ENCODE measurements at regions not wholly inside any gene's neighbourhood (a gene's known extent, or its start where the extent isn't known, plus 50 kb on each side); places are given as distances from the start of the nearest gene placed in this dataset.
"Not testable (repeated sequence)": the region's sequence is repeated elsewhere in the genome, so short reads cannot be mapped to it uniquely, and the experiment has no call there.

DNA sequence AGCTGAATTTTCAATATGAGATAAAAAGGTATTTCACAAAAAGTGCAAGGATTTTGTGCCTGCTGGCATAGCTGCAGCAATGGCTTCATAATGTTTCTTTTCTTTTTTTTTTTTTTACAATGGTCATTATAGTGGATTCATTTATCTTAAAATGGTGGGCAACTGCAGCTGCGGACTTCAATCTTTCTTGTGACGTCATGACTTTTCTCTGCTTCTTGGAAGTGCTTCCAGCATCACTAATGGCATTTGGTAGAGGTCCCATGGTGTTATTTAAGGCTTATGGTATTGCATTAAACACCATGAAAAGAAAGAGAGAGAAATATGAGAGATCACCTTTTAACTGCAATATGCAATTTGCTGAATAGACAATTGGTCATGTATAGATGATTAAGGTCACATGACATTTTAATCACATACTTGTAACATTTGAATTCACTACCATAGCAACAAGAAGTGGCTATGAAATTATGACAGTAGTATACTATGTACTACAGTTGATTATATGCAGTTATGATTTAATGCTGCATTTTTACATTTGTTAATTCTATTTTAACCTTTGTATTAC, 684.0 kb upstream of the AADAT start:
- no peak for DNase-seq

DNA sequence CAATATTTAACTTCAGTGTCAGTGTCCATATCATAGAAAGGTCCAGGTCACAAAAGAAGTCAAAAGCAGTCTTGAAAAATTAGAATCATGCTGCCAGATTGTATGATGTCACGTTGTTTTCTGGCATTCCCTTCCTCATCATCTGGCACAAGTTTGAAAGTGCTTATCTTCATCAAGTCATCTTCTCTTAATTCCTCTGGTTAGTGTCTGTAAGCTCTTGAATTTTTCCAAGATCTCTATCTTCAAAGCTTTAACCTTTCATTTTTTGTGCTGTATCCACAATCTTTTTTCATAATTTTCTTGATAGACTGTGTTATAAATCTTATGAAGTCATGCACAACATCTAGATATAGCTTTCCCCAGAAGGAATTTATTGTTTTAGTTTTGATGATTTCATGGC, 682.7 kb upstream of the AADAT start:
- no peak for DNase-seq

DNA sequence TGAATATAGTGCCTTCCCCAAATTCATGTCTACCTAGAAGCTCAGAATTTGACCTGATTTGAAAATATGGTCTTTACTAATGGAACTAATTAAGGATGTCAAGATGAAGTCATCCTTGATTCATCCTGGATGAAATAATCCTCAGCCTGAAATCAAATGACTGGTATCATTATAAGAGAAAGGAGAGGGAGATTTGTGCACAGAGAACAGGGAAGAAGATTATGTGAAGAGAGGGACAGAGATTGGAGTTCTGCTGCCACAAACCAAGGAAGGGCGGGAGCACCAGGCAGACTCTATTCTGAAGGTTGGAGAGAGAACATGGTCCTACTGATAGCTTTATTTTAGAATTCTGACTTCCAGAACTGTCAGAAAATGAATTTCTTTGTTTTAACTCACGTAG, 680.9 kb upstream of the AADAT start:
- DNase-seq, result no peak

DNA sequence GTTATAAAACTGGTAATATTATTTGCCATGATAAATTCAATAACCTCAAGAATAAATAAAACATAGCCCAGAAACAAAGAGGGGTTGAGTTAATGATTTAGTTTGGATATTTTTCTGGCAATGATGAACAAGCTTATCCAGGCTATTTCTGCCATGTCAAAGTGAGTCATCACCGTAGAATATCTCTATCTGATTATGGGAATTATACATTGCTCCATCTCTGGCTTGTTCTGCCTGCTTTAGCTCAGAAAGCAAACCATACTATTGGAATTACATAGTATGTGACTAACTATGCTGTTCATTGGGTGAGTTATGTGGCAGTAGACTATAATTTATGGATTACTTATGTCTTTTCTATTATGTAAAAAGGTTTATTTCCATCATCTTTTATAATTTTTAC, 680.1 kb upstream of the AADAT start:
- peak; percentile 25 for DNase-seq

DNA sequence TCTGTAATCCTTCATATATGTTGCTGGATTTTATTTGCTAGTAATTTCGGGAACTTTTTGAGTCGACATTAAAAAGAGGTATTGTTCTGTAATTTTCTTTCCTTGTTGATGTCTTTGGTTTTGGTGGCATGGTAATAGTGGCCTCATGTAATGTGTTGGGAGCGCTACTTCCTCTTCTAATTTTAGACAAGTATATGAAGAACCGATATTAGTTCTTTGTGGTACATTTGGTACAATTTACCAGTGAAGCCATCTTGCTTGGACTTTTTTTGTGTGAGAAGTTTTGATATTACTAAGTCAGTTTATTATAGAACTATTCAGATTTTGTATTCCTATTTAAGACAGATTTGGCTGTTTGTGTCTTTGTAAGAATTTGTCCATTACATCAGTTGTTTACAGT, 669.2 kb upstream of the AADAT start:
- no peak for DNase-seq

DNA sequence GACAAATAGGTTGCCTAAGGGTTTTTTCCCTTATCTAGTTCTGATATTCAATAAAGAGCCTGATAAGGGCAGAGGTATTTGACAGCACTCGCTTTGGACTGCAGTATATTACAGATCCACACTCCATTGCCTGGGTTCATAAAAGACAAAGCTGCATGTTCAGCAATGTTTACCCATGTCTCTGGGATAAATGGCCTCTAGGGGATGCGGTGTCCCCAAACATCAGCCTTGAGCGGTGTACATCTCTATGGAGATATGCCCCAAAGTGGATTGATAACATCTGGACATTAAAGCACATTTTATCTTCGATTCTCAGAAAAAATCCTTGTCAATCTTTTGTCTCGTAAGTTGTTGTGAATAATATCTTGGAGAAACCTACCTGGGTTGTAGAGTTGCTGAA, 660.8 kb upstream of the AADAT start:
- DNase-seq, result no peak

DNA sequence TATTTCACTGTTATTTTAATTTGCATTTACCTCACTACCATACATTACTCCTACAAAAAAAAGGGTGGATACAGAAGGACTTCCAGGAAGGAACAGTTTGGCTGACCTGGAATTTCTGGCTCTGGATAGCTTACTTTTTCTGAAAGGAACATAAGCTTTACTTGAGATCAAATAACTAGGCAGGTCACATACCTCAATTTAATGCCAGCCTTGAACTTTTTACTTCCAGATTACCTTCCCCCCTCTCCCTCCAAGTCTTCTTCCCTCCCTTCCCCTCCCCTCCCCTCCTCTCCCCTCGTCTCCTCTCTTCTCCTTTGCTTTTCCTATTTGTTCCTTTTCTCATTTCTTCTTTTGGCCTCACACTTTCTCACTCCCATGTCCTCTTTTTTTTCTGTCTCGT, 659.2 kb upstream of the AADAT start:
- DNase-seq, result no peak

DNA sequence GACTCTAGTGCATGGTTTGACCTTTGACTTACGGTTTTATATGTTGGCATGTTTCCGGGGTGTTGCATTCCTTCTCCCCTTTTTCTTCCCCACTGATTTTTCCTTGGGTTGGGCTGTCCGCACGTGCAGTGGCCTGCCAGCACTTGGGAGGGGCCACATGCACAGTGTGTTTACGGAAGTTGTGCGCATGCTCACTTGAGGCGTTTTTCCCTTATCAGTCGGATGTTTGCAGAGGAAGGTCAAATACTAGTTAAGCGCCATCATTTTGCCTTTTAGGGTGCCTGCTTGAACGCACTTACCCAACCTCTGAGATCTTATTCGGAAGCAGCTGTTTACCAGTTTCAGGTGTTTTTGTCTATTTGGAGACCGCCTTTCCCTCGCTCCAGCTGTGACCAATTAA, 653.9 kb upstream of the AADAT start:
- DNase-seq, result no peak

DNA sequence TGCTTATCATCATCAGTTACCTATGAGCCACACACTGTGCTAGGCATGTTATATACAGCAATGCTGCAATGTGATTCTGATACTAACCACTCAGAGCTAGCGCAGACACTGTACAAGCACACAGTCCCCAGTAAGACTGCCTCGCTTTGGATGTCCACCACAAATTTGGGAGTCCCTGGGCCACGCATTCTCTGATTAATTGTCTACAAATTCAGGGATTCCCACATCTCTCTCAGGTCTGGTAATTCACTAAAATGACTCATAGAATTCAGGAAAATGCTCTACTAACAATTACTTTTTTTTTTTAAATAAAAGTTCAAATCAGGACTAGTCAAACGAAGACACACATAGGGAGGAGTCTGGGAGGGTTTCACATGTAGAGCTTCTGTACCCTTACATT, 652.1 kb upstream of the AADAT start:
- peak; percentile 28 for DNase-seq

DNA sequence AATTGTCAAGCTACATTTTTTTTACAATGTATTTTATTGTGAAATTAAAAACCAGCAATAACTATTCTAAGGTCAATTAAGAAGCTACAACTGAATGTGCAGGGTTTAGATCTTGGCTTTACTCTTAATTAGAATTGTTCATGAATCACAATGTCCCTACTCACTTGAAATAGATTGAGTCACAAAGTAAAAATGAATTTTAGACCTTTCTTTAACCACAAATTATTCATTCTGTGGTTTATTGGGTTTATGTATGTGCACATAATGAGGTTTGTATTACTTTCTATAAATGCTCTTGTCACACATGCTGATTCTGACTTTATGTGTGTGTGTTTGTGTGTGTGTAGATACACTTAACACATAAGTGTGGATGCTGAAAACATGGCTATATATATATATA, 647.0 kb upstream of the AADAT start:
- DNase-seq, result peak; percentile 54

DNA sequence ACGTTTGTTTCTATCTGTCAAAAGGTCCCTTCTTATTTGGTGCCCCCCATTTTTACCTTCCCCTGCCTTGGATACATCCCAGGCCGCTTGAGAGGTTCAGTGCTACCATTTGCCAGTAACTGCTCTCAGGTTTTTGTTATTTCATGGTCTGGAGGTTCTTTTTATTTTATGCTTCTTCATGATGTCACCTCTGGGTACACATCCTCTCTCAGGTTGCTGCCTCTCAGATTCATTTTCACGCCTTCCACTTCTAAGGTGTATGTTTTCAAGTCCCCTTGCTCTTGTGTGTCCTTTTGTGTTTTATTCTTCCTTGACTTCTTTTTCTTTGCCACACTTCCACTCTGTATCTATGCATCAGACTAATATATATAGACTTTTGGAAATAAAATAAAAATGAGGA, 640.1 kb upstream of the AADAT start:
- no peak for DNase-seq

DNA sequence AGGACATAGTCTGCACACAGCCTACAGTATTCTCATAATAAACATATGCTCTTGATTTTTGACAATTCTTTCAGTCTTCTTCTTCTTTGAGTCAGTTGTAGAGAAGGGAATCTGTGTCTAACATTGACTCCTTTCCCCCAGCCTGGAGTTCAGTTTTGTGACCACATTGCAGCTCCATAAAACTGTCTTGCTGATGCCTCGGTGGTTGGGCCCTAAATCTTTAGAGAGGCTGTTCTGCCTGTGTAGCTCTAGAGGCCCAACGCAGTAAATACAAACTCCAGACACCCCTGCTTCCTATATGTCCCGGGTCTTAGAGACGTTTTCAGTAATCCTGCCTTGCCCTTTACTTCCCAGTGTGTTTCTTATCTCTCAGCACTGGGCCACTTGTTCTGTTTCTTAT, 639.5 kb upstream of the AADAT start:
- no peak for DNase-seq

DNA sequence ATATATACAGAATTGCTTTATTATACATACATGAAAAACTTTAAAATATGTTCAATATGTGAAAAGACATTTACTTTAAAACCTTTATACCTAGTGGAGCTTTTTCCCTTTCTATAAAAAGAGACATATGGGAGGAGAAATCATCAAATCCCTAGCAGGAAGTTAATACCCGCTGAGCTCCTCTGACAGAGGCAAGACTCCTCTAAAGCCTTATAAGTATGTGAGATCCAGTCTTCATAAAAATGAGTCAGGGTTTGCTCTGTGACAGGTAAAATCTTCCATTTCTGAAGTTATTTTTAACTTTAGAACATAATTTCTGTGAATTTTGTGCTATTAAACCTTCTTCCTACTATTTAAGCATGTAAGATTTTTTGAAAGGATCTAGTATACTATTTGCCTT, 634.4 kb upstream of the AADAT start:
- DNase-seq, result no peak

DNA sequence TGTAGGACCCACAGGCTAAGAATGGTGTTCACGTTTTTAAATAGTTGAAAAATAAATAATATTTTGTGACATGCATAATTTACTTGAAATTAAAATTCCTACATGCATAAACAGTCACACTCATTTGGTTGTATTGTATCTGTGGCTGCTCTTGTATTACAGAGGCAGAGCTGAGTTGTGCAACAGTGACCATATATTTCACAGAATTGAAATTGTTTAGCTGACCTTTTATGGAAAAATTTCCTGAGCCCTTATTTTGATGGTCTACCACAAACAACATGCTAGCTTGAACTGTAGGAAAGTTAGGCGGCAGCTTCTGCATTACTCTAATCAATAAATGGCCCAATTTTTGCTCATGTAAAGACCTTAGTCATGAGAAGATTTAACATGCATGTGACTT, 633.4 kb upstream of the AADAT start:
- no peak for DNase-seq

DNA sequence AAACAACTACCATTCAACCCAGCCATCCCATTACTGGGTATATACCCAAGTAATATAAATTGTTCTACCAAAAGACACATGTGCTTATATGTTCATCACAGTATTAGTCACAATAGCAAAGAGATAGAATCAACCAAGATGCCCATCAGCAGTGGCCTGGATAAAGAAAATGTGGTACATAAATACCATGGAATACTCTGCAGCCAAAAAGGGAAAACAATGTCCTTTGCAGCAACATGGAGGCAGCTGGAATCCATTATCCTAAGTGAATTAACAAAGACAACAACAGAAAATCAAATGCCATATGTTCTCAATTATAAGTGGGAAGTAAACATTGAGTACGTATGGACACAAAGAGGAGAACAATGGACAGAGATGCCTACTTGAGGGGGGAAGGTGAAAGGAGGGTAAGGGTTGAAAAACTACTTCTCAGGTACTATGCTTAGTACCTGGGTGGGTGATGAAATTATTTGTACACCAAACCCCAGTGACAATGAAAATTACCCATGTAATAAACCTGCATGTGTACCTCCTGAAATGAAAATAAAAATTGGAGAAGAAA, 632.1 kb upstream of the AADAT start:
- DNase-seq, result no peak

DNA sequence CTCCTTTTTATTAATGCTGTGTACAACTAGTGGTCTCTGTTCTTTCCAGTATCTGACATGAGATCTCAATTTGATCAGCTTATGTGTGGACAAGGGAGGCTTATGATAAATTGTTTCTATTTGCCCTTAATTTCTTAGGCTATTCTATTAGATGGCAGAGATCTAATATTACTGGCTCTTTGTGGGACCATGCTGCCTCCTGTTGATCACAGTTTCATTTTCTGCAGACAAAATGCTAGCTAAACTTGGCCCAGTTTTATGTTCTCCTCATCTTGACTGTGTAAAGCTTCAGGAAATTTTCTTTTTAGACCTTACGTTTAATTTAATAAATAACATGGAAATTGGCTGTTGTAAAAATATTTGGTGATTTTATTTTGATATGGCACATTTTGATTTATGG, 627.1 kb upstream of the AADAT start:
- DNase-seq, result no peak

DNA sequence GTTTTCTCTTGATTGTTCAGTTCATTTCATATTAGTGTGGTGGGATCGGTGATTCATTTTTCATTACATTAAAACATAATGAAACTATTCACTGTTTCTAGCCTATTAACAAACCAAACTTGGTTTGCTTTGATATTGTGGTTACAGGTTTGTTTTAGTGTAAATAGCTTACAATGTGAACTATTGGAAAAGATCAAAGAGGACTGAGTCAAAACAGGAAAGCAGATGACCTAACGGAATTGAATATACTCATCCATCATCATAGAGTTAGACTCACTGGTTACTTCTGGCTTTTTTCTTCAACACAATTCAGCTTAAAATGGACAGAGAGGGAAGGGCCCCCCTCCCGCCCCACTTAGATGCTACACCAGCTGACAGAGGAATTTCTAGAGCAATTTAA, 616.2 kb upstream of the AADAT start:
- no peak for DNase-seq

DNA sequence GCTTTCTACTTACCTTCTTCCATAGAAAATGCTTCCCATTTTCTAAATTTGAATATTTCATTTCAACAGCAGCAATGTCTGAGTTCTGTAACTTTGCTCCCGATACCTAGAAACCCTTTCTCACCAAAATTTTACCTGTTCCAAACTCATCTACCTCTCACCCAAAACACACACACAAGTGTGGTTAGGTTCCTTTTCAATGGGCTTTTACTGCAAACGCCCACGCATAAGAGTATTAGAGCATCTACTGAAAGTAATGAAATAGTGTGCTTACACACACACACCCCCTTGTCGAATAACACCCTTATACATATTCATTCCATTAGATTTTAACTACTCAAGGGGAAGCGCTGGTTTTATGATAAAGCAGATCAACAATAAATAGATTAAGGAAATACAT, 610.3 kb upstream of the AADAT start:
- DNase-seq, result no peak

DNA sequence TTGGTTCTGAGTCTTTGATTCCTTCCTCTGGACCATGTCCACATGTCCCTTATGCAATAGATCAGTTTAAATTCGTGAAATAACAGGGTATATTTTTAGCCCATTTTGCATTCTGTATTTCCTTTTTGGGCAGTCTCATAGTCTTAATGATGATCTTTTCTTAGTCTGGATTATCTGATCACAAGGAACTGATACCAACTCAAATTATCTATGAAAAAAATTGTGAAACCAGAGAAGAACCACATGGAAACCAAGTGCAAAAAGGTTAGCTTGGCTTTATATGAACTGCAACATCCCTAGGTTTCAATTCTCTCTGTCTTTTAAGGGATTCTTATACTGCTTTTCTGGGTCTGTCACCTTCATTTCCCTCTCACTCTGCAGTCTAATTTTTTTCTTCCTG, 608.6 kb upstream of the AADAT start:
- DNase-seq, result no peak

DNA sequence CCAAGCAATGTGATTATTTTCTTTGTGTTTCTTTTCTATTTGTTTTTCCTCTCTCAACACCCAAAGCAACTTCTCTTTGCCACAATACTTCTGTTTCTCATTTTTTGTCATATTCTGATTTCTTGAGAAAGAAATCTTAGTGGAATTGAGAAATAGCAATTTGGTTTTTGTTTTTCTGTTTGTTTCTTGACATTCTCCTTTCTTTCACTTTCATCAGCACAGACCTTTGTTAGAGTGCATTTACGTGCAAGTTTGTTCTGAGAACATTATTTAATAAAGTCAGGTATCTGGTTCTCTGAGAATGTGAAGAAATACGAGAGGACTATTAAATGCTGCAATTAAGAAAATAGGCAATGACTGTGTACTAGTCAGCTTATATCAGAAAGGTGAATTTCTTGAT, 608.1 kb upstream of the AADAT start:
- DNase-seq, result no peak

DNA sequence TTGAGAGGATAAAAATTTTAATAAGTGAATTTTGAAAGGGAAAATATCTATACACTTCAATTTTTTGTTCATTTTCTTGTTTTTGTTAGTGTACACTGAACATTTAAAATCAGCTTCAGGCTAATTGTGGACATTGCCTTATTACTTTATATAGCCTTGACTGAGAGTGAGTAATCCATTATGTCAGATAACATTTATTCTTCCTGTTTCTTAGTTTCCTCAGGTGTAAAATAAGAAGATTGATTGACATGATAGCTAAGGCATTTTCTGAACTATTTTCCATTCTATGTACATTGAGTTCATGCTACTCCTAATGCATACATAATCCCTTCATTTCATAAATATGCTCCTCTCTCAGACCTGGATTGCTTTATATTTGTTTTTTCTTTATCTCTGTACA, 607.3 kb upstream of the AADAT start:
- no peak for DNase-seq

DNA sequence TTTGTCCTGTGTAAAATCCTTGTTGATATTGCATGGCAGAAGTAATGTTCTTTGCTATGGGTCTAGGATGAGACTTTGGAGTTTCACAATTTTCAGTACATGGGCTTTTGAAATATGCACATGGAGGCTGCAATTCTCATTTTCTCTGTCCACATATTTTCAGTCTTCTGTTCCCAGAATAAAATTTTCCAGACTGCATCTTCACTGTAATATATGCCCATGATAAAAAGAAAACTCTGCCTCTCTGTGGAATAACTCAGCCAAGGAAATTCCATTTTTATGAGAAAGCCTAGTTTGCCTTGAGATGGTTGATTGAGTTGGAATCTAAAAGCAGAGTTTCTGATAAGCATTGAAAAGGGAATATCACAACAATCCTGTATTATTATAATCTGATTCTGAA, 601.4 kb upstream of the AADAT start:
- DNase-seq, result peak; percentile 27

DNA sequence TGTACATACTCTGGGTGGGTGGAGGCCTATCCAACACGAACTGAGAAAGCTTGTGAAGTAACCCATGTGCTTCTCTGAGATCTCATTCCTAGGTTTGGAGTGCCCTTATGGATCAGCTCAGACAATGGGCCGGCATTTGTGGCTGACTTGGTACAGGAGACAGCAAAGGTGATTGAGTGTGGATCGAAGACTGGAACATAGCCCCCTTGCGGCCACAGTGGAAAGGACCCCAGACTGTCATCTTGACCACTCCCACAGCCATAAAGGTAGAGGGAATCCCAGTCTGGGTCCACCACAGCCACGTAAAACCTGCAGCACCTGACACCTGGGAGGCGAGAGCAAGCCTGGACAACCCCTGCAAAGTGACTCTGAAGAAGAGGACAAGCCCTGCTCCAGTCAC, 598.0 kb upstream of the AADAT start:
- no peak for DNase-seq

DNA sequence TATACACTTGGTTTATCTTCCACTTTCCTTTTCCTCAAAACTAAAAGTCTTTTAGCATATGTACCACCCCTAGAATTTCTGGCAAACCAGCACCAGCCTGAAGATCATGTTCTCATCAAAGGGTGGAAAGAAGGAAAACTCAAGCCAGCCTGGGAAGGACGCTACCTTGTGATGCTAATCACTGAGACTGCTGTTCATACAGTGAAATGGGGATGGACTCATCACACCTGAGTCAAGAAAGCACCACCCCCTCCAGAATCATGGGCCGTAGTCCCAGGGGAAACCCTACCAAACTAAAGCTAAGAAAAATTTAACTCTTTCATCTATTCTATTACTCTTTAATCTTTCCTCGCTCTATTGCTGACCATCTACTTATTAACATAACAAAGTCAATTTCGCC, 595.9 kb upstream of the AADAT start:
- not testable (repeated sequence) for DNase-seq

DNA sequence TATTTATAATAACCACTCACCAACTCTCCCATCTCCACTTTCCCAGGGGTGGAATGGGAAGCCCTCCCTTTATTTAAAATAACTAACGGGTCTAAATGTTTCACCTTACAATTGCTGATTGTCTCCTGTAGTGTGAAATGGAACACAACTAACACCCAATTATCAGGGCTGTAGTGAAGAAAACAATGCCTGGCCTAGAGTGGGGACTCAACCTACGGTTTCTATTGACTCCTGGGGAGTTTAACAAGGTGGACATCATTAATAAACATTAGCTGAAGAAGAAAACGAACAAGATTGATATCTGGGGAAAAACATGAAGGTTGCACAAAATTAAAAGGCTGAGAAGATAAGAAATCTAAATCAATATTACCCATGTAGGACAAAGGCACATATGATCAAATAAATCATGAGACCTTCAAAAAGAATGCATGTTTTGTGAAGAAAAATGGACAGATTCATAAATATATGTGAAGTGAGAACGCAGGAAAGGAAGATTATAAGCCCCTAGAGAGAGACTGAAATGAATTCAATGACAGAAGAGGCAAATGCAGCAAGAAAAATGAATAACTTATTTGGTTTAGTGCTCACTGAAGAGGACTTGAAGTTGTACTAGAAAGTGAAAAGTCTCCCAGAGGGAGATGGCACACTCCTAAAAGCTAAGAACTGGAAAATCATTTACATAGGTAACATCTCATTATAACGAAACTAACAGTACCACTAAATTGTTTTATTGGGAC, 593.0 kb upstream of the AADAT start:
- no peak for DNase-seq

Data from fibroblast of skin of right biceps (primary cell).